H9 (cell line): ENCODE measurements at regions not wholly inside any gene's neighbourhood (a gene's known extent, or its start where the extent isn't known, plus 50 kb on each side); places are given as distances from the start of the nearest gene placed in this dataset.
"Not testable (repeated sequence)": the region's sequence is repeated elsewhere in the genome, so short reads cannot be mapped to it uniquely, and the experiment has no call there.

Source experiments
- DNase-seq: peaks from one replicate; pipeline ENCODE4 v3.0.0-alpha.2; 2017
- H2AFZ ChIP-seq: one replicate; pipeline ENCODE4 v1.6.1; 2013; ENCODE audit warnings: mild to moderate bottlenecking, low read length, control low read depth, moderate library complexity
- H2AK5ac ChIP-seq: 2 replicates; pipeline ENCODE4 v1.6.1; 2013; ENCODE audit warnings: low read length, control low read depth, mixed read lengths; ENCODE audit not compliant: insufficient read length
- H2BK120ac ChIP-seq: one replicate; pipeline ENCODE4 v1.6.1; 2013; ENCODE audit warnings: low read depth, mild to moderate bottlenecking, low read length, control low read depth, inconsistent platforms; ENCODE audit not compliant: poor library complexity, severe bottlenecking
- H2BK12ac ChIP-seq: 2 replicates; pipeline ENCODE4 v1.6.1; 2013; ENCODE audit warnings: low read length, control low read depth, mixed read lengths, low read depth; ENCODE audit not compliant: insufficient read length
- H2BK15ac ChIP-seq: 2 replicates; pipeline ENCODE4 v1.6.1; 2013; ENCODE audit warnings: low read depth, low read length, control low read depth
- H2BK20ac ChIP-seq: one replicate; pipeline ENCODE4 v1.6.1; 2013; ENCODE audit warnings: low read depth, mild to moderate bottlenecking, low read length, control low read depth, inconsistent platforms; ENCODE audit not compliant: poor library complexity, severe bottlenecking
- H2BK5ac ChIP-seq: 2 replicates; pipeline ENCODE4 v1.6.1; 2013; ENCODE audit warnings: low read length, control low read depth, mixed read lengths; ENCODE audit not compliant: insufficient read length
- H3K14ac ChIP-seq: 2 replicates; pipeline ENCODE4 v1.6.1; 2013; ENCODE audit warnings: low read length, control low read depth; ENCODE audit not compliant: insufficient read depth
- H3K18ac ChIP-seq: 2 replicates; pipeline ENCODE4 v1.6.1; 2013; ENCODE audit warnings: low read depth, mild to moderate bottlenecking, mixed read lengths, low read length, control low read depth; ENCODE audit not compliant: insufficient read length
- H3K23ac ChIP-seq: 2 replicates; pipeline ENCODE4 v1.6.1; 2013; ENCODE audit warnings: low read length, control low read depth, mixed read lengths, low read depth; ENCODE audit not compliant: insufficient read length
- H3K23me2 ChIP-seq: 2 replicates; pipeline ENCODE4 v1.6.1; 2013; ENCODE audit warnings: low read depth, mild to moderate bottlenecking, mixed read lengths, low read length, control low read depth; ENCODE audit not compliant: insufficient read length, poor library complexity, severe bottlenecking
- H3K27ac ChIP-seq: 2 replicates; pipeline ENCODE4 v1.5.1; 2013; ENCODE audit warnings: low read length, control low read depth, mixed read lengths, low read depth; ENCODE audit not compliant: insufficient read length
- H3K27me3 ChIP-seq: 2 replicates; pipeline ENCODE4 v1.6.1; 2013; ENCODE audit warnings: low read length, control low read depth, inconsistent platforms; ENCODE audit not compliant: insufficient read depth
- H3K4ac ChIP-seq: 2 replicates; pipeline ENCODE4 v1.6.1; 2013; ENCODE audit warnings: low read depth, mild to moderate bottlenecking, control low read depth, inconsistent platforms, low read length, moderate library complexity
- H3K4me1 ChIP-seq: 2 replicates; pipeline ENCODE4 v1.6.1; 2013; ENCODE audit warnings: low read length, control low read depth, inconsistent platforms; ENCODE audit not compliant: insufficient read depth
- H3K4me2 ChIP-seq: 2 replicates; pipeline ENCODE4 v1.6.1; 2013; ENCODE audit warnings: low read length, control low read depth, mixed read lengths; ENCODE audit not compliant: insufficient read length, insufficient read depth
- H3K56ac ChIP-seq: 2 replicates; pipeline ENCODE4 v1.6.1; 2013; ENCODE audit warnings: low read depth, mild to moderate bottlenecking, mixed read lengths, low read length, control low read depth; ENCODE audit not compliant: insufficient read length
- H3K79me1 ChIP-seq: 2 replicates; pipeline ENCODE4 v1.6.1; 2013; ENCODE audit warnings: low read depth, mild to moderate bottlenecking, moderate library complexity, low read length, control low read depth, inconsistent platforms; ENCODE audit not compliant: insufficient read depth, poor library complexity, severe bottlenecking
- H3K79me2 ChIP-seq: 2 replicates; pipeline ENCODE4 v1.6.1; 2013; ENCODE audit warnings: low read length, control low read depth, inconsistent platforms; ENCODE audit not compliant: insufficient read depth
- H3K9ac ChIP-seq: 2 replicates; pipeline ENCODE4 v1.6.1; 2013; ENCODE audit warnings: low read length, control low read depth, mixed read lengths; ENCODE audit not compliant: insufficient read length; ENCODE audit errors: extremely low read depth
- H3K9me3 ChIP-seq: one replicate; pipeline ENCODE4 v1.6.1; 2013; ENCODE audit warnings: low read depth, low read length, inconsistent platforms; ENCODE audit not compliant: control insufficient read depth
- H3T11ph ChIP-seq: one replicate; pipeline ENCODE4 v1.6.1; 2013; ENCODE audit warnings: mild to moderate bottlenecking, low read length, control low read depth, inconsistent platforms
- H4K20me1 ChIP-seq: one replicate; pipeline ENCODE4 v1.6.1; 2013; ENCODE audit not compliant: control insufficient read depth, insufficient read length, insufficient read depth
- H4K5ac ChIP-seq: 2 replicates; pipeline ENCODE4 v1.6.1; 2013; ENCODE audit warnings: low read depth, mild to moderate bottlenecking, mixed read lengths, low read length, control low read depth; ENCODE audit not compliant: insufficient read length
- H4K8ac ChIP-seq: replicated peaks from 2 replicates; pipeline ENCODE4 v1.6.1; 2013; ENCODE audit warnings: low read length, control low read depth, mixed read lengths, low read depth; ENCODE audit not compliant: insufficient read length
- H4K91ac ChIP-seq: 2 replicates; pipeline ENCODE4 v1.6.1; 2013; ENCODE audit warnings: low read depth, mild to moderate bottlenecking, moderate library complexity, mixed read lengths, low read length, control low read depth; ENCODE audit not compliant: insufficient read length
- H3K27ac Mint-ChIP-seq, 3 experiments: 2 replicates in 2 of 3; 3 replicates in 1 of 3; pipeline ENCODE4 v1.8.0; 2020 to 2021; ENCODE audit warnings: mixed read lengths in 3 of 3, mild to moderate bottlenecking in 1 of 3, moderate library complexity in 1 of 3
- H3K27me3 Mint-ChIP-seq: 2 replicates; pipeline ENCODE4 v1.8.0; 2021; ENCODE audit warnings: low read depth, mild to moderate bottlenecking, moderate library complexity, mixed read lengths
- H3K36me3 Mint-ChIP-seq, 3 experiments: 2 replicates in 2 of 3; 3 replicates in 1 of 3; pipeline ENCODE4 v1.8.0; 2020 to 2021; ENCODE audit warnings: low read depth in 3 of 3, mixed read lengths in 3 of 3; ENCODE audit not compliant: insufficient read depth in 1 of 3
- H3K4me1 Mint-ChIP-seq, 2 experiments: 2 replicates each; pipeline ENCODE4 v1.8.0; 2020; ENCODE audit warnings: mixed read lengths in 2 of 2
- H3K4me3 Mint-ChIP-seq, 2 experiments: 2 replicates in 1 of 2; 3 replicates in 1 of 2; pipeline ENCODE4 v1.8.0; 2020 to 2021; ENCODE audit warnings: mild to moderate bottlenecking in 2 of 2, mixed read lengths in 2 of 2, moderate library complexity in 1 of 2
- H3K9me3 Mint-ChIP-seq, 2 experiments: 2 replicates in 1 of 2; 3 replicates in 1 of 2; pipeline ENCODE4 v1.8.0; 2020; ENCODE audit warnings: mild to moderate bottlenecking in 2 of 2, mixed read lengths in 2 of 2, moderate library complexity in 1 of 2
- WGBS: extraction: QIAGEN DNeasy Blood & Tissue Kit; methylation state at CpG from one replicate; pipeline ENCODE4 v1.1.7; 2013; ENCODE audit warnings: missing lambda C conversion rate, low lambda C conversion rate, mixed read lengths; ENCODE audit not compliant: insufficient read length; ENCODE audit errors: extremely low coverage; 5-methylcytosine and 5-hydroxymethylcytosine counted together
- TF ChIP-seq, protein P1 (sequence below): fragments of 200-600 bp; sonication (generic); conservative IDR thresholded peaks from 3 replicates; pipeline ENCODE4 v1.8.0; 2021; ENCODE audit warnings: antibody characterized with exemption, mild to moderate bottlenecking

GRCh38 chr5:36507332-36507952, 99.0 kb upstream of the SLC1A3 start:
- Histone ChIP-seq H3K79me1 (no peaks in the 10 kb centered on the region), H3K23ac (no peak overlapping the region), H2BK20ac (no peak overlapping the region), H3K4me1 (no peaks in the 10 kb centered on the region), H3K56ac (no peak overlapping the region), H4K8ac (no peak overlapping the region), H3T11ph (no peak overlapping the region), H3K4me2 (no peak overlapping the region), H3K23me2 (no peaks in the 10 kb centered on the region), H4K91ac (no peak overlapping the region), H3K18ac (no peak overlapping the region), H2BK15ac (no peak overlapping the region), H2AK5ac (no peak overlapping the region), H4K20me1 (no peaks in the 10 kb centered on the region), H3K4ac (no peak overlapping the region), H3K27me3 (no peaks in the 10 kb centered on the region), H4K5ac (no peak overlapping the region), H2BK120ac (no peak overlapping the region), H2AFZ (peak overlapping the region; percentile 75), H3K14ac (no peak overlapping the region), H3K9ac (no peak overlapping the region), H3K27ac (no peak overlapping the region), H3K79me2 (no peaks in the 10 kb centered on the region), H3K9me3 (no peaks in the 10 kb centered on the region), H2BK12ac (no peak overlapping the region), H2BK5ac (no peak overlapping the region)
- H3K4me3 Mint-ChIP-seq: no peak overlapping the region
- peaks cover 9% of the 10 kb centered on the region for H3K27me3 Mint-ChIP-seq
- no peaks in the 10 kb centered on the region; a peak in 1 of 7 replicates for H3K36me3 Mint-ChIP-seq
- TF ChIP-seq, protein P1, sequence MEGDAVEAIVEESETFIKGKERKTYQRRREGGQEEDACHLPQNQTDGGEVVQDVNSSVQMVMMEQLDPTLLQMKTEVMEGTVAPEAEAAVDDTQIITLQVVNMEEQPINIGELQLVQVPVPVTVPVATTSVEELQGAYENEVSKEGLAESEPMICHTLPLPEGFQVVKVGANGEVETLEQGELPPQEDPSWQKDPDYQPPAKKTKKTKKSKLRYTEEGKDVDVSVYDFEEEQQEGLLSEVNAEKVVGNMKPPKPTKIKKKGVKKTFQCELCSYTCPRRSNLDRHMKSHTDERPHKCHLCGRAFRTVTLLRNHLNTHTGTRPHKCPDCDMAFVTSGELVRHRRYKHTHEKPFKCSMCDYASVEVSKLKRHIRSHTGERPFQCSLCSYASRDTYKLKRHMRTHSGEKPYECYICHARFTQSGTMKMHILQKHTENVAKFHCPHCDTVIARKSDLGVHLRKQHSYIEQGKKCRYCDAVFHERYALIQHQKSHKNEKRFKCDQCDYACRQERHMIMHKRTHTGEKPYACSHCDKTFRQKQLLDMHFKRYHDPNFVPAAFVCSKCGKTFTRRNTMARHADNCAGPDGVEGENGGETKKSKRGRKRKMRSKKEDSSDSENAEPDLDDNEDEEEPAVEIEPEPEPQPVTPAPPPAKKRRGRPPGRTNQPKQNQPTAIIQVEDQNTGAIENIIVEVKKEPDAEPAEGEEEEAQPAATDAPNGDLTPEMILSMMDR: peak; percentile 88
- no peaks in the 10 kb centered on the region; a peak in 2 of 5 replicates for H3K9me3 Mint-ChIP-seq
- H3K4me1 Mint-ChIP-seq: peaks cover 8 to 11% of the 10 kb centered on the region in 2 experiments; a peak in 3 of 4 replicates
- DNase-seq: peak; percentile 72
- no CpG with 5 or more reads among the region's 6 CpGs for WGBS
- no peak overlapping the region for H3K27ac Mint-ChIP-seq

- not testable (repeated sequence) for H2BK15ac ChIP-seq, H3K4me3 Mint-ChIP-seq
- no CpG with 5 or more reads among the region's 5 CpGs for WGBS
Observed at GRCh38 chr5:36508331-36508730, 98.1 kb upstream of the SLC1A3 start.

More at GRCh38 chr5:36508331-36508730, 98.1 kb upstream of the SLC1A3 start:
- H3K4me1 Mint-ChIP-seq: peaks cover 8 to 11% of the 10 kb centered on the region in 2 experiments; a peak in 3 of 4 replicates
- H2BK120ac ChIP-seq, H3K14ac ChIP-seq, H3K56ac ChIP-seq, H3K9ac ChIP-seq, H3K4me1 ChIP-seq, H4K5ac ChIP-seq, H3K4ac ChIP-seq, H3K36me3 Mint-ChIP-seq, H2BK5ac ChIP-seq, H3K79me2 ChIP-seq, H3K9me3 Mint-ChIP-seq, H4K8ac ChIP-seq, DNase-seq, H3K27me3 Mint-ChIP-seq, H3K4me2 ChIP-seq, H4K91ac ChIP-seq, H2BK12ac ChIP-seq, H2BK20ac ChIP-seq, H3K23me2 ChIP-seq, H3K27ac ChIP-seq, H3K79me1 ChIP-seq, H3T11ph ChIP-seq, H3K23ac ChIP-seq, H3K27me3 ChIP-seq, H2AFZ ChIP-seq, H2AK5ac ChIP-seq, H3K9me3 ChIP-seq, H4K20me1 ChIP-seq, H3K27ac Mint-ChIP-seq, H3K18ac ChIP-seq: not testable (repeated sequence)
